ENCODE measurements at regions not wholly inside any gene's neighbourhood (a gene's known extent, or its start where the extent isn't known, plus 50 kb on each side); places are given as distances from the start of the nearest gene placed in this dataset.
"Not testable (repeated sequence)": the region's sequence is repeated elsewhere in the genome, so short reads cannot be mapped to it uniquely, and the experiment has no call there.

GRCh38 chr3:67064105-67064504 is 66.0 kb downstream of the KBTBD8 start:
- DNase-seq (ENCODE audit: low read depth), result no peak

GRCh38 chr3:67067251-67067650 is 69.1 kb downstream of the KBTBD8 start:
- DNase-seq (ENCODE audit: low read depth), result no peak

DNA sequence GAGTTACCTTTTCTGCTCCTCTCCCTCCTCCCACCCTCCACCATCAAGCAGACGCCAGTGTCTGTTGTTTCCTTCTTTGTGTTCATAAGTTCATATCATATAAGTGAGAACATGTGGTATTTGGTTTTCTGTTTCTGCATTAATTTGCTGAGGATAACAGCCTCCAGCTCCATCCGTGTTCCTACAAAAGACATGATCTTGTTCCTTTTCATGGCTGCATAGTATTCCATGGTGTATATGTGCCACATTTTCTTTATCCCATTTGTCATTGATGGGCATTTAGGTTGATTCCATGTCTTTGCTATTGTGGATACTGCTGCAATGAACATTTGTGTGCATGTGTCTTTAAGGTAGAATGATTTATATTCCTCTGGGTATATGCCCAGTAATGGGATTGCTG is 74.5 kb downstream of the KBTBD8 start:
- DNase-seq (ENCODE audit: low read depth), result not testable (repeated sequence)

DNA sequence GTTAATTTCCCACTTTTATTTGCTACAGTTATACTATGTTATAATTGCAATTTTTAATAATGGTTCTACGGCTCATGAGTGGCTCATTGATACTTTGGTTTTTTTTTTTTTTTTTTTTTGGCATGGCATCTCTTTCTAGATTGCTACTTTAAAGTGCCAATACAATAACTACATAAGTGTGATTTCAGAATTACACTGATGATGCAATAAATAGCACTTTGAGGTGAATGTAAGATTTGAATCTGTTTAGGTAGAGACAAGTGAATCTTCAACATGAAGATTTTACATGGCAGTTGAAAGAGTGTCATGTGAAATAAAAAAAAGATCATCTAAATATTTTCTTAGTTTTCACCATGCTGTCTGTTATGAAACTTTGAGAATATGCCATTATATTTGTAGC is 75.7 kb downstream of the KBTBD8 start:
- DNase-seq (ENCODE audit: low read depth), result no peak

DNA sequence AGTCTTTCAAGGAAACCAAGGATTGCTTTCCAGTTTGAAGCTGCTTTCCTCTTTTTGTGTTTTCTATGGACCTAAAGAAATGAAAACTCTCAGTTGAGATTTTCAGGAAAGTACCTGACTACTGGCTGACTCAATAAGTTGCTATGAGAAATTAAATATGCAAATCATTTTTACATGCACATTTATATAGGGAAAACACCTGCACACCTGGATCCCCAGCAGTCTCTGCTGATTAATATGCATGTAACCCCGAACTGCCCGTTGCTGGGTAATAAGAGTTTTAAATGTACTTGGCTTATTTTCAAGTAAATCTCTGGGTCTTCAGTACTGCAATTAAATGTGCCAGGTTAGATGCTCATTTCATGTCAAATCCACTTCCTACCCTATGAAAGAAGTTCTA is 77.2 kb downstream of the KBTBD8 start:
- no peak for DNase-seq (ENCODE audit: low read depth)

DNA sequence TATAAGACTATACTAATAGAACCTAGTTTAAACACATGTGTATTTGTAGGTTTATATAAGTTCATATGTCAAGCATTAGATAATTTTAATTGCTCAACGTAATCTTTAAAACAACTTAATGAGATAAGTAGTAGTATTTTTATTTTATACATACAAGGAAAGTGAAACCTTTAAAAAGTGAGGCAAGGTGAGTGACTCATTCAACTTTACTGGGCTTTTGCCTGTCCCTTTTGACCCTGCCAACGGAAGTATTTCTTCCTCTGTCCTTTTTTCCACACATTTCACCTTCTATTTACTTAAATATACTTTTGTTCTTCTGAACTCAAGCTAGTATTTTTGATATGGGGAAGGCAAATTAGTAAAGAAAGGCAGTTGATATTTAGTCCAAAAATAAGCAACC is 78.5 kb downstream of the KBTBD8 start:
- no peak for DNase-seq (ENCODE audit: low read depth)

GRCh38 chr3:67077656-67078055 is 79.5 kb downstream of the KBTBD8 start:
- DNase-seq (ENCODE audit: low read depth), result no peak

DNA sequence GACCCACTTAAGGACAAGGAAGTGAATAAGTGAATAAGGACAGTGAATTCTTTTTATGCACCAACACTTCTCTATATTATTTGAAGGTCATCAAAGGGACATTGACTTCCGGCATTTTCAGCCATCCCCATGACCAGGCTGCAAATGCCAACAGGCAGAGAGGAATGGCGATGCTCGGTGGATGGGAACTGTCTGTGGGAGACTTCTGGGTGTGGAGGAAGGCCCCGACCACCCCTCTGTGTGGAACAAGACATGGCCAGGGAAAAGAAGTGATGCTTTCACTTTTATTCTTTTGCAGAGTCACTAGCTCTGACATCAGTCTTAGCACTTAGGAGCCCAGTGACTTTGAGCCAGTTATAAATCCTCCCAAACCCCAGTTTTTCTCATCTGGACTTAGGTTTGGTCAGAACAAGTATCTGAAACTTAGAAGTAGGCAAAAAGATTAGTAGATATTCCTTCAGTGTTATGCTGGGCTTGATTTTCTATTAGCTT is 84.5 kb downstream of the KBTBD8 start:
- DNase-seq (ENCODE audit: low read depth), result no peak

GRCh38 chr3:67083277-67083676 is 85.2 kb downstream of the KBTBD8 start:
- no peak for DNase-seq (ENCODE audit: low read depth)

GRCh38 chr3:67087788-67088187 is 89.7 kb downstream of the KBTBD8 start:
- no peak for DNase-seq (ENCODE audit: low read depth)

GRCh38 chr3:67090474-67090873 is 92.4 kb downstream of the KBTBD8 start:
- no peak for DNase-seq (ENCODE audit: low read depth)

- no peak for DNase-seq (ENCODE audit: low read depth)
Measured at GRCh38 chr3:67093305-67093704, 95.2 kb downstream of the KBTBD8 start.

DNA sequence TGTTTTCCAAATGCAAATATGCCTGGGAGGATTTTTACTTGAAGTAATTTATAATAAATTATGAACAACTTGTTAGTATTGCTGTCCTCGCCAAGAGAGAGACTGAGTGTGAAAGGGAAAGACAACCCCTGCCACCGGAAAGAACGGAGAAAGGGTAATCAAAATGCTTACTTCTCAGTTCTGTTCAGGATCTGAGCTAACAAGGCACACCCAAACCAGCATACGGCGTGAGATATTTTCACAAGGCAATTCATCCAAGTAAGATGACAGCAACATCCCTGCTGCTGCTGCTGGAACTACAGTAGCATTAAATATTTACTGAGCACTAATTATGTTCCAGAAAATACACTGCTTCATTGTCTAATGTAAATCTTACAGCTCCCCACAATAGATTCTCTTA is 96.1 kb downstream of the KBTBD8 start:
- DNase-seq (ENCODE audit: low read depth), result no peak

DNA sequence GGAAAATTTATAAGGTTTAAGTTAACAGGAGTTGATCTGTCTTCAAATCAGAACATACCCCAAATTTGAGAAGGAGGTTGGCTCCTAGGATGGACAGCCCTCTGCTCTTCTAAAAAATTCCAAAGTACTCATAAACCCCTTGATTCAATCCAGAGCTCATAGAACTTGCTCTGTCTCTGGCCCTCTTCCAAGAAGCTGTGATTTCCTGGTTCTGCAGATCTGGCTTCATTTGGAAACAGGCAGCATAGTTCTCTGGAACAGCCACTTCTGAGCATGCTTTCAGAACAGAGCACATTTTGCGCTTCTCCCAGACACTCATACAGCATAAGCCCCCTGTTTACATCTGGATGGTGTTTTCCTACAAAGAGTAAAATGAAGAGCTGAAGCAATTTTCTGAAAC is 96.7 kb downstream of the KBTBD8 start:
- no peak for DNase-seq (ENCODE audit: low read depth)

GRCh38 chr3:67104388-67104787 is 106.3 kb downstream of the KBTBD8 start:
- DNase-seq (ENCODE audit: low read depth), result no peak

DNA sequence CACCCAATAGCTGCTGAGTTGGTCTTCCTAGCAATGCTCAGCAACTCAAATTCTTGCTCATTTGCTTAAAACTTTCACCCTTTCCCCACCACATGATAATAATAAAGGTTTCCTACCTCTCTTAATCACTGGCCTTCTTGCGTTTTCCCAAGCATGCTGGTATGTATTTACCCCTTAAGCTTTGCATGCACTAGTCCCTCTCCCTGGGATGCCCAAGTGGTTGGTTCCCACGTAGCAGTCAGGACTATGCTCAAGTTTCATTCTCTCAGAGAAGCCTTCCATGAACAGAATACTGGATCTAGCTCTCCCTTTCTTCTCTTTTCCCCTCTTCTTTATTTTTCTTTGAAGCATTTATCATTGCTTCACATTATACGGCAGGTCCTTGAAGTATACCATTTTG is 108.8 kb downstream of the KBTBD8 start:
- DNase-seq (ENCODE audit: low read depth), result no peak

GRCh38 chr3:67109651-67110204 is 111.6 kb downstream of the KBTBD8 start:
- no peak for DNase-seq (ENCODE audit: low read depth)

DNA sequence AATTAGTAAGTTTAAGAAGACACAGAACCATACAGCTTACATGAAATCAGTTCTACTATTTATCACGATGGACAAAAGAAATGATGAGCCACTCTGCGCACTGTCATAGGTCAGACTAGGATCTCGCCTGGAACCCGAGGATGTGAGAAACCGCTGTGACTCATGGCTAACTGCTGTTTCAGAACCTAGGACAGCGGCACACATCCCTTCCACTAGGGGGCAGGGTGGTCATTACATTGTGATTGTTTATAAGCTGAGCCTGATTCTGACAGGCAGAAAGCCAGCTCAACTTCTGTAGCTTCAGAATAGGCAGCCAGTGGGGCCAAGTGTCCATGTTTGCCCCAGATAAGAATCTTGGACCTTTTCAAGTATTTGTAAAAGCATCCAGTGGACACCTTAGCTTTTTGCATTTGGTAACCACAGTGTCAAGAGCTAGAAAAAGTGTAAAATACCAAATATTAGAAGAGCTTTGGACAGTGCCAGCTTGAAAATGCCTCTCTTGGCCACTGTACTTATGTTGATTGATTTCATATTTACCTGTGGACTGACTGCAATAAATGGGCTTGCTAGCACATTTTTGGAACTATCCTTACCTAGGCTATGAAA is 115.8 kb downstream of the KBTBD8 start:
- peak; percentile 74 for DNase-seq (ENCODE audit: low read depth)

DNA sequence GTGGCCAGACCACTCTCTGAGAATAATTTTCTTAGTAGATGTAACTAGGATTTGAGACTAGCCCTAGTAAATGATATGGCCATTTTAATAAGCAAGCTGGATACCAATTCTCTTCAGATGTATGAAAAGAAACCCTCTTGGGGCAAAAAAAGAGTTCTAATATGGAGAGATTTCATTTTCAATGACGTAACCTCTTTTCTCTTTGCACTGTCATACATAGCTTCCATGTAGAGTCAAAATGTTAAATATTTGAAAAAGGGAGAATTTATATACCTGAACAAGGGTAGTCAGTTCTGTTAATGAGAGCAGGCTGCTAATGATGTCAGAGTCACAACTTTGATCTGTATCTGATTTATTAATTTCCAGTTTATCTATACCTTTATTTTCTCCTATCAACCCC is 120.0 kb downstream of the KBTBD8 start:
- DNase-seq (ENCODE audit: low read depth), result no peak

GRCh38 chr3:67118635-67119034 is 120.5 kb downstream of the KBTBD8 start:
- DNase-seq (ENCODE audit: low read depth), result peak; percentile 72

DNA sequence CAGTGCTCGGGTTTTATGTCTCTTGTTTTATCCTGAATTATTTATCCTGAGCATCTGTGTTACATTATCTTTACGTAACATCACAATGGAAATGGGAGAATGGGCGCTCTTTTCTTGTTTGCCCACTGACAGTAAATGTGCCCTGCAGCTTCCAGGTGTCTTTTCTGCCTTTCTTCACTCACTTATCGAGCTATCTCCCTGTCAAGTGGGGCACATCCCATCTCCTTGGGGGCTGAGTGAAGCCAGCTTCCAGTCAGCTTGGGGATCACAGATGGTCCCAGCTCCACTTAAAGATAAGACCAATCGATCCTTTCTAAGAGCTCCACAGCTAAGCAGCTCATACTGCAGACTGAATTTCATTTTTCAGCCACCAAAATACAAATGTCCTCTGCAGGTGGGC is 125.8 kb downstream of the KBTBD8 start:
- DNase-seq (ENCODE audit: low read depth), result no peak

GRCh38 chr3:67127254-67127653 is 129.1 kb downstream of the KBTBD8 start:
- DNase-seq (ENCODE audit: low read depth), result no peak

DNA sequence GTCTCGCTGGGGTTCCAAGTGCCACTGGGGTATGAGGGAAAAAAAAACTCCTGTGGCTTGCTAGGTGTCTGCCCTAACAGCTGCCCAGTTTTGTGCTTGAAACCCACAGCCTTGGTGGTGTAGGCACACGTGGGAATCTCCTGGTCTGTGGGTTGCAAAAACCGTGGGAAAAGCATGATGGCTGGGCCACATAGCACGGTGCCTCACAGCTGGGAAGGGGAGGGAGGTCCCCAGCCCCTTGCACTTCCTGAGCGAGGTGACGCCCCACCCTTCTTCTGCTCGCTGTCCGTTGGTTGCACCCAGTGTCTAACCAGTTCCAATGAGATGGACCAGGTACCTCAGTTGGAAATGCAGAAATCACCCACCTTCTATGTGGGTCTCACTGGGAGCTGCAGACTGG is 144.3 kb downstream of the KBTBD8 start:
- DNase-seq (ENCODE audit: low read depth), result no peak

- DNase-seq (ENCODE audit: low read depth), result no peak
Measured at GRCh38 chr3:67145738-67146137, 147.6 kb downstream of the KBTBD8 start.
